Neural crest cell (in vitro differentiated cells): ENCODE measurements at regions not wholly inside any gene's neighbourhood (a gene's known extent, or its start where the extent isn't known, plus 50 kb on each side); places are given as distances from the start of the nearest gene placed in this dataset.
"Not testable (repeated sequence)": the region's sequence is repeated elsewhere in the genome, so short reads cannot be mapped to it uniquely, and the experiment has no call there.

Experiments used
- DNase-seq: peaks from one replicate; pipeline ENCODE4 v3.0.0; 2021; ENCODE audit warnings: low read depth, mixed read lengths, low spot score
- H3K27ac Mint-ChIP-seq: one replicate; pipeline ENCODE4 v1.8.0; 2021; ENCODE audit warnings: mild to moderate bottlenecking, mixed read lengths; ENCODE audit not compliant: unreplicated experiment
- H3K27me3 Mint-ChIP-seq: 2 replicates; pipeline ENCODE4 v1.8.0; 2021; ENCODE audit warnings: low read depth, mild to moderate bottlenecking, mixed read lengths
- H3K36me3 Mint-ChIP-seq: 2 replicates; pipeline ENCODE4 v1.8.0; 2021; ENCODE audit warnings: low read depth, mild to moderate bottlenecking, mixed read lengths
- H3K4me1 Mint-ChIP-seq: 2 replicates; pipeline ENCODE4 v1.8.0; 2021; ENCODE audit warnings: mixed read lengths
- H3K4me3 Mint-ChIP-seq: one replicate; pipeline ENCODE4 v1.8.0; 2021; ENCODE audit warnings: mild to moderate bottlenecking, mixed read lengths
- H3K9me3 Mint-ChIP-seq: 2 replicates; pipeline ENCODE4 v1.8.0; 2021; ENCODE audit warnings: mixed read lengths
- CTCF ChIP-seq: fragments of 200-600 bp; sonication (generic); conservative IDR thresholded peaks from 2 replicates; pipeline ENCODE4 v1.5.0; 2021; ENCODE audit warnings: antibody characterized with exemption, mild to moderate bottlenecking

GRCh38 chr2:83368916-83369315 is 1090.2 kb downstream of the SUCLG1 start:
- Mint-ChIP-seq H3K4me1 (no peaks in the 10 kb centered on the region), H3K4me3 (no peak overlapping the region), H3K36me3 (no peaks in the 10 kb centered on the region), H3K27me3 (no peaks in the 10 kb centered on the region), H3K9me3 (no peaks in the 10 kb centered on the region), H3K27ac (no peak overlapping the region)
- no peak for DNase-seq
- TF ChIP-seq CTCF, result no peak

DNA sequence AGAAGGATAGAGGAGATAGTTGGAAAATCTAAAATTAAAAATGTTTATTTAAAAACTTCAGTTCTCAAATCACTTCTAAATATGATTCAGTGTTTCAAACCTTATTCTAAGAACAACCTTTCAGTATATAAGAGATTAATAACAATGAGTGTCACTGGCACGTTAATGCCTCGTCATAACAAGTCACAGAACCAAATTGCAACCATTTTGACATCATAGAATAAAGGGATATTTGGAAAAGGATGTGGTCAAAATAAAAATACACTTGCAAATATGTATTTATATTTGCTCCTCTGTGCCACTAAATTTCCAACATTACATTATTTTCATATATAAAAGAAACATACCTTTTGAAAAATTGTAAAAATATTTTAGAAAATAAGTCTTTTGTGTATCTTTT is 1090.6 kb downstream of the SUCLG1 start:
- no peak for DNase-seq
- no peaks in the 10 kb centered on the region for H3K9me3 Mint-ChIP-seq
- no peak overlapping the region for H3K27ac Mint-ChIP-seq
- H3K36me3 Mint-ChIP-seq, result no peaks in the 10 kb centered on the region
- H3K4me1 Mint-ChIP-seq, result no peaks in the 10 kb centered on the region
- no peak for TF ChIP-seq CTCF
- H3K4me3 Mint-ChIP-seq, result no peak overlapping the region
- H3K27me3 Mint-ChIP-seq, result no peaks in the 10 kb centered on the region

GRCh38 chr2:83365476-83365875 is 1093.6 kb downstream of the SUCLG1 start:
- Mint-ChIP-seq H3K4me3 (no peak overlapping the region), H3K4me1 (no peaks in the 10 kb centered on the region), H3K27ac (no peak overlapping the region), H3K36me3 (no peaks in the 10 kb centered on the region), H3K27me3 (no peaks in the 10 kb centered on the region), H3K9me3 (peaks cover 8% of the 10 kb centered on the region)
- no peak for DNase-seq
- no peak for TF ChIP-seq CTCF

- H3K27me3 Mint-ChIP-seq, result no peaks in the 10 kb centered on the region
- no peaks in the 10 kb centered on the region for H3K4me1 Mint-ChIP-seq
- H3K36me3 Mint-ChIP-seq, result no peaks in the 10 kb centered on the region
- H3K27ac Mint-ChIP-seq, result no peak overlapping the region
- no peak for TF ChIP-seq CTCF
- H3K4me3 Mint-ChIP-seq, result no peak overlapping the region
- no peak for DNase-seq
- H3K9me3 Mint-ChIP-seq, result peaks cover 8% of the 10 kb centered on the region
Measured at GRCh38 chr2:83364264-83364663, 1094.8 kb downstream of the SUCLG1 start.

DNA sequence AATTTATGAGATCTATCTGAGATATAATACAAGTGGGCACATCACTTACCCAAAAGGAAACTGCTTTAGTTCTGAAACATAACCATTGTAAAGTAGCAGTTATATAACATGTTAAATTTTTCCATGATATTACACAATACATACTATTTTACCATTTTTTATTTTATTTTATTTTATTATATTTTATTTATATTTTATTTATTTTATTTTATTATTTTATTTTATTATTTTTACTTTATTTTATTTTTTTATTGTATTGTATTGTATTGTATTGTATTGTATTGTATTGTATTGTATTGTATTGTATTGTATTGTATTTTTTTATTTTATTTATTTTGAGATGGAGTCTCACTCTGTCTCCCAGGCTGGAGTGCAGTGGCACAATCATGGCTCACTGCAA is 1095.9 kb downstream of the SUCLG1 start:
- H3K4me1 Mint-ChIP-seq, H3K4me3 Mint-ChIP-seq, H3K36me3 Mint-ChIP-seq, DNase-seq, H3K27me3 Mint-ChIP-seq, H3K27ac Mint-ChIP-seq, H3K9me3 Mint-ChIP-seq: not testable (repeated sequence)

GRCh38 chr2:83359336-83359735 is 1099.7 kb downstream of the SUCLG1 start:
- no peaks in the 10 kb centered on the region for H3K36me3 Mint-ChIP-seq
- no peak for TF ChIP-seq CTCF
- H3K27me3 Mint-ChIP-seq, result no peaks in the 10 kb centered on the region
- H3K27ac Mint-ChIP-seq, result no peak overlapping the region
- no peak for DNase-seq
- H3K9me3 Mint-ChIP-seq, result peaks cover 8% of the 10 kb centered on the region
- H3K4me1 Mint-ChIP-seq, result no peaks in the 10 kb centered on the region
- H3K4me3 Mint-ChIP-seq, result no peak overlapping the region
